Head of caudate nucleus (tissue), 42 donors: ENCODE measurements at regions not wholly inside any gene's neighbourhood (a gene's known extent, or its start where the extent isn't known, plus 50 kb on each side); places are given as distances from the start of the nearest gene placed in this dataset.
"Not testable (repeated sequence)": the region's sequence is repeated elsewhere in the genome, so short reads cannot be mapped to it uniquely, and the experiment has no call there.

Source experiments
- DNase-seq, 42 donors: peaks; one replicate each; pipeline versions ENCODE4 v3.0.0 to v3.0.0-alpha.2; 2020 to 2021; ENCODE audit warnings: mixed read lengths in 7 of 42
- intact Hi-C: fragments of 100-400 bp; cut with DNase I; formaldehyde crosslinking; loops from one replicate; pipeline ENCODE4 v1.15.0; 2022

DNA sequence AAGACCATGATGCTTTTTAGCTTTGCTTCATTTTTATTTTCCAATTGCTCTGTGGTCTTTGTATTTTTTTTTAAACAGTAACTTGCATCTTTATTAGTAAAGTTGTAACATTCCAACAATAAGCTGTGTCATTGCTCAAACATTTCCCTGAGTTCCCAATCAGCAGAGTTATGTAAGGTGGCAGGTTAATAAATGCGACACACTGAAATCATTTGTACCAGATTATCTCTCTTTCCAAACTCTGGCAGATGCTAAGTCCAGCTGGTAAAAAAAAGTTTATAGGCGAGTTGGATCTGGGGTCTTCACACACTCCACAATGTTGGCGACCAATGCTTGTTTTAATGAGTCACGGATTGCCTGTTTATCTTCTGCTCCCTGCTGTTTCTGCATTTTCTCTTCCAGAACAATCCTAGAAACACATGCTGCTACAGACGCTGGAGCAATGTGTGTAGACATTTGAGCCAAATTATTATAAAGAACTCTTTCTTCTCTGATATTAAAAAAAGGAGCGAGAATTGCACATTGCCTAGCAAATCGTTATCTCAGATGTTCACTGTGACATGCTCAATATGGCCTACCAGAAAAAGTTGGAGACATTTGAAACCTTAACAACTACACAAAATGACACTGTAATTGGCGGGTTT is 113.6 kb upstream of the IFNGR1 start:
- no peak for DNase-seq
- intact Hi-C loops = no loop called here

DNA sequence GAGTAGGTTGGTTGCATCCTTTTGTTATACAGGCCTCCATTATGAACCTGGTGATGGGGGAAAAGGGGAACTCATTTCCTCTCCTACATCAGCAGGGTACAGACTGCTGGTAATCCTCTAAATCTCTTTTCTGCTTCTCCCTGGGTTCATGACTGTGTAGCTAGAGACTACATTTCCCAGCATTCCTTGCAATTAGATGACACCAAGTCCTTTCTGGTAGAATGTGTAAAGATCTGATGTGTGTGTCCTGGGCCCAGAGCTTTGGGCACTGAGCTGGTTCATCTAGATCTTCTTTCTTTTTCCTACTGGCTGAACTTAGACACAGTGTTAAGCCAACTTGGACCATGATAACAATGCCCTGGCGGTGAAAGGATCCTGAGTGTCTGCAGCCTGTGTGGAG is 104.7 kb upstream of the IFNGR1 start:
- DNase-seq = no peak
- intact Hi-C loops = no loop called here

DNA sequence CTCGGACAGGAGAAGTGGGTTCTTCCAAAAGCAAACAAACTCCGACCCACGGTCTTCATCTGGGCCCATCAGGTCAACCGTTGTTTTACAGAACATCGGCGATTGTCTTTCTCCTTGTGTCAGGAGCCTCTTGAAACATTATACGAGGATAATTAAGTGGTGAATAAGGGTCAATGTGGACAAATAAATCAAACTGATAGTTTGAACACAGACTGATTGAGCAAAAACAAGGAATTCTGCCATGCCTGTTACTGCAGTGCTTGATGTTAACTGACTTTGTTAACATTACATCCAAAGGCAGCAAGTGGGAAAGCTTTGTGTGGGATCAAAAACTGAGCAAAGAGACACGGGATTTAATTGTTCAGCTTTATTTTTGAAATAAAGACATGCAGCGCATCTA is 101.1 kb upstream of the IFNGR1 start:
- intact Hi-C loops = no loop called here
- no peak for DNase-seq

DNA sequence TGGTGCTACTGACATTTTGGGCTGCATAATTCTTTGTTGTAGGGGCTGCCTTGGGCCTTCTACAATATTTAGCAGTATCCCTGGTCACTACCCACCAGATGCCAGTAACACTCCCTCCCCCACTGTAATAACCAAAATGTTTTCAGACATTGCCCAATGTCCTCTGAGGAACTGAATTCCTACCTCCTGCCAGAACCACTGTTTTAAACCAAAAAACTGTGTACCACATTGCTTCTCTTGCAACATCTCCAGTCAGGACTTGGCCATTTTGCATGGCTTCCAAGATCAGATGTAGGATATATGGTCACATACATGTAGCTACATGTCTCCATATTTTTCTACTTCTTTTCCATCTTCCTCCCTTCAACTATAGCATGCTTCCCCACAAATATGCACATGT is 97.4 kb upstream of the IFNGR1 start:
- intact Hi-C loops = no loop called here

DNA sequence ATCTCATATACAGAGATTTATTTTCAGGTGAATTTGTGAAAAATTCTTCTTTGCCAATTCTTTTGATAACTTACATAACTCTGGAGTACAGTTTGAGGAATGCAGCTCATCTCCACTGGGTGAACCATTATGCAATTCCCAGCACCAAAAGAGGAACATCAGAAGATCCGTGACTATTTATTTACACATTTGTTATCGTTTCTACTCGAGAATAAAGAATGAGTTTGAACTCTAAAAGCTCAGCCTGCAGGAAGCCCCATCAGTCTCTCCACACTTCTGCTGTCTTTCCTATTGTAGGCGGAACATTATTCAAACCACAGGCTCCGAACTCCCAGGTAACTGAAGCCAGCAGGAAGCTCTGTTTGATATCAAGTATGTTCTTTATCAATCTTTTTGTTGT is 95.9 kb upstream of the IFNGR1 start:
- intact Hi-C loops = no loop called here

More for the DNA sequence above, 97.4 kb upstream of the IFNGR1 start:
- DNase-seq = no peak

DNA sequence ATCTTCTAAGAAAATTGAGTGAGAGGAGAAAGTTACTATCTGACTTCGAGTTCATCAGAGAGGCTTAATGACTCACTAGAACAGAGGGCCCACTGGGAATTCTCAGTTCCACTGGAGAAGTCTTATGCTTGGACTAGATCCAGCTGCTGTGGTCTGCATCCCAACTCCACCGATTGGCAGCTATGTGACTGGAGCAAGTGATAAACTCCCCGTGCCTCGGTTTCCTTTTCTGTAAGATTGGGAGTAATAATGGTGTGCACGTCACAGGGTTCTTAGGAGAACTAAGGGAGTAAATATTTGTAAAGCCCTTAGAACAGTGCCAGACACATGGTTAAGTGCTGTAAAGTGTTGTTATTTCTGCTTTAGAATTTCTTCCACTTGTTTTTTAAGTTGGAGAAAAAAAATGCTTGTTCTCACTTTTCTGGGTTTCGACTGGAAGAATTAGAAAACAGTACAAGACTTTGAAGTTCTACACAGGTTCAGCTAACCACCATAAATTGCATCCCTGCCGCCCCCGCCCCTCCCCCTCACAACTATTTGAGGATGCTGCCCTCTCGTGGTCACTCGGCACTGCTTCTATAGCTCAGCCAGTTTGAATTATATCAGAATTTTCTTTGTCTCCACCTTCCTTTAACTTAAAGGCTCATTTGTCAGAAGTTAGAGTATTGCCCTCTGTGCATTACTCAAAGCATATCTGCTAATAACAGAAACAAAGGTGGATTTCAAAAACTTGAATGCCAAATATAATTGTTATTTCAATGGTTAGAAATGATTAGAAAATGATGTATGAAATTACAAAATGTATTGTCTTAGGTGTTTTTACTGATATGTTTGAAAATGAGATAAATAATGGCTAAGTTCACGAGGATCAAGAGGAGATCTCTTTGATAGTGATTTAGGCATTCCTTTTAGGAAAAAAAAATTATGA is 95.0 kb upstream of the IFNGR1 start:
- intact Hi-C loops = no loop called here
- DNase-seq = peak; percentile 52 to 90 (median 72)

More for the DNA sequence above, 95.9 kb upstream of the IFNGR1 start:
- DNase-seq = no peak

DNA sequence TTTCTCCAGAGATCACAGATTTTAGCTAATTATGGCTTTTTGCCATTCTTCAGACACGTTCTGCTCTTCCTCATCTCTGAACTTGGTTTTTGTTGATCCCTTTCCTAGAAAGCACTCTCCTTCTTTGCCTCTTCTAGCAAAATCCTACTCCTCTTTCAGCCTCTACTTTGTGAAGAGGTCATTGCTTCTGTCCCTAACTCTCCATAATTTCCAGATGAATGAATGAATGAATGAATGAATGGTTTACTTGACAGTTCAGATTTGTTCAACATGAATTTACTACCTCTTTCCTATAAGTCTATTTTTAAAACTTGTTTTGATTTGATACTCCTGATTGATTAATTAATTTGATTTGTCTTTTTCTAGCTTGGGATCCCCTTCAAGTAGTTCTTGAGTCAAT is 94.0 kb upstream of the IFNGR1 start:
- no peak for DNase-seq

DNA sequence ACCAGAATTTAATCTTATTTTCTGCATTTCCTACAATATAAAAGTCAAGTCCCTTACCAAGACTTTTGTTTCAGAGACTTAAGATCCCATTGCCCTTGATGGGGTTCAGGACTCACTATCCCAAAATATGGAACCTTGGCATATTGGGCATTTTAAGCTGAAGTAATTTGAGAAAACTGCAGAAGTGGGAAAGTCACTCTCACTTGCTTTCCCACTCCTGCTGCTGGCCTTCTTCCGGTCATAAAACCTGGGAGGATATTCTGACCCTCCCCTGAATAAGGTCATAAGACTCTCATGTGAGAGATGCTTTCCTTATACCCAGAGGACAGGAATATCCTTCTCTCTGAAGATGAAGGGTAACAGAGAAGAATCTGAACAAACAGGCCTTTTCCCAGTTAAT is 92.8 kb upstream of the IFNGR1 start:
- intact Hi-C loops = no loop called here
- DNase-seq = no peak

More for the DNA sequence above, 94.0 kb upstream of the IFNGR1 start:
- intact Hi-C loops = no loop called here

DNA sequence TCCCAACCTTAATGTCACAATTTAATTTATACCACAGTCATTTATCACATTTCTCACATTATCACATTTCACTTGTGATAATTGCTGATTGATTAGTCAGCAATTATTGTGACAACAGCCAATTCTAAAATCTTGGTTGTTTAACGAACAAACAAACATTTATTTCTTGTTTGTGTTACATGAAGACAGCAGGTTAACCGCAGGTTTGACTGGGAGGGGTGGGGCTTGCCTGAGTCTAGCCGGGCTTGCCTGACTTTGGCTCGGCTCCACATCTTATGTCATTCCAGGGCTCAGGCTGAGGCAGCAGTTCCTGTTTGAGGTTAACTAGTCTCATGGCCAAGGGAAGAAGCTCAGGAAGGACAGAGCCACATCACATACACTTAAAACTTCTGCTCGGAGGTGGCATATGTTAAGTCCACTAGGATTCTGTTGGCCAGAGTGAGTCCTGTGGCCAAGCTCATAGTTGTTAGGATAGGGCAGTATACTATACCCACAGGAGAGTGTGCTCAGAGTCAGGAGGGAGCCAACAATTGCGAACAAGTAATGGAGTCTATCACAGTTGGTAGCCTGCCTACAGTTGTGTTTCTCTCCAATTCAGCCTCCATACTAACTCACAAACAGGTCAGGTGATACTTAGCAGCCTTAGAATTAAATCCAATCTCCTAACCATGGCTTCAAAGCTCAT is 90.0 kb upstream of the IFNGR1 start:
- DNase-seq = peak in 41 of 42 donors; percentile 4 to 74 (median 41)
- intact Hi-C loops = no loop called here

DNA sequence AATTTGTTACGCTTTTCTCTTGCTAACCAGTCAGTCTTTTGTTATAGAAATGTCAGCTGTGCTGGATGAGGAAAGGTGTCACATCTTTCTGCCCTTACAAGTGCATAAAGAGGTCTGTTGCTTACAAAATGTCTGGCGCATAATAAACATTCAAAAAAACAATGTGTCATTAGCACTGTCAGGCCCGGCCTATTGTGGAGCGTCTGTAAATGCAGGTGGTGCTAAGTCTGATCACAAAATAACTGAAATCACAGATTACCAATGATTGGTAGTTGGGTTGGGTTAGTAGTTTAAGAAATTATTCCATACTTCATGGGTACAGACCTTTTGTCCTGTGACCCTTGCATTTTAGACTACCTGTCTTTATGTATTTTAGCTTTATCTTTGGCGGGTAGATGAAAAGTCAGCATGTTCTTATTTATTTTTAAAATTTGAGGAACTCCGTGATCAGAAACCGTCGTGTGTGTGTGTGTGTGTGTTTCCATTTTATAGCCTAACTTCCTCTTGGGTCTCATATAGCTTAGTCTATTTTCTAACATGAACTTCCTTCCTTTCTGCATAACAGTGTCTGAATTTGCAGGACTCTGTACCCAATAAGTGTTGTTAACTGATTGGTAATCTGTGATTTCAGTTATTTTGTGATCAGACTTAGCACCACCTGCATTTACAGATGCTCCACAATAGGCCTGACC is 88.1 kb upstream of the IFNGR1 start:
- no peak for DNase-seq
- intact Hi-C loops = no loop called here

DNA sequence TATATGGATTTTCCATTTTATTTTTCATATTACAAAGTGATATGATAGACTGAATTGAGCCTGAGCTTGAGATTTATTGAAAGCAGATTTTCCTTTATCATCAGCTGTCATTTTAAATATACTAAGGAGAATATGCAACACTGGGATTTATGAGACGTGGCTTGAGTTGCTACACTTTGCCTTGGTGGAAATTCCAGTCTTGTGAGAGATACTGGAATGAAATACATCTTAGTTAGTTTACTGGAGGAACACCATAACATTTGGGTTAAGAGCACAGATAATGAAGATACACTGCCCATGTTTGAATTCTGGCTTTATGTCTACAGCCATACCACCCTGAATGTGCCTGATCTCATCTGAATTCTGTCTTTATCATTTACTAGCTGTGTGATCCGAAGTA is 86.5 kb upstream of the IFNGR1 start:
- no peak for DNase-seq
- intact Hi-C loops = no loop called here

DNA sequence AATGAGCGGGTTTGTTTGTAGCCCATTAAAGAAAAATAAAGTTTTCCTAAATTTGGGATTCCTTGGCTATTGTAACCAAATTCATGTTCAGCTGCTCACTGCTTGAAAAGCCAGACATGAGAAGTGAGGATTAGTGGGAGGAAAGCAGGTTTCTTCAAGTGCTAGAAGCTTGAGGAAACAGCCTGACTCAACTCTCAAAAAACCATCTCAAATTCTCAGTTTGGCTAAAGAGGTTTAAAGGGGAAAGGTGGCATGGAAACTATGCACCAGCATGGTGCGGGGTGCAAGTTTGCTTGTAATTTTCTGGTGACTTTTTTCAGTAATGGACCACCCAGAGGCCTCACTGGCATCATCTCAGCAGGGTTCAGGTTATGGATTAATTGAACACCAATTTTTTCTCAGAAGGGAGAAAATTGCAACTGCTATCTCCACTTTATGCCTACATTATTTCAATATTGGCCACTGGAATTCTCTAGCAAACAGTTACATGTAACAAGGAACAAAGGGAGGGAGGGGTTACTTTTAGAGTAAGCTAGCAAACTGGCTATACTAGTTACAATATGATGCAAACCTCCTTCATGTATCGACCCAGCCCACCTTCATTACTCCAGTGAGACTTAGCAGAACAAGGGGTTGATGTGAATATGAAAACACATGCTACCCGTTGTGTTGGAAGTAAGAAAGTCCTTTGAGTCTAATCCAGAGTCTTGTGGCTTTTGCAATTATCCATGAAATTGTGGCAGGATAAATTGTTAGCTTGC is 85.0 kb upstream of the IFNGR1 start:
- DNase-seq = no peak

DNA sequence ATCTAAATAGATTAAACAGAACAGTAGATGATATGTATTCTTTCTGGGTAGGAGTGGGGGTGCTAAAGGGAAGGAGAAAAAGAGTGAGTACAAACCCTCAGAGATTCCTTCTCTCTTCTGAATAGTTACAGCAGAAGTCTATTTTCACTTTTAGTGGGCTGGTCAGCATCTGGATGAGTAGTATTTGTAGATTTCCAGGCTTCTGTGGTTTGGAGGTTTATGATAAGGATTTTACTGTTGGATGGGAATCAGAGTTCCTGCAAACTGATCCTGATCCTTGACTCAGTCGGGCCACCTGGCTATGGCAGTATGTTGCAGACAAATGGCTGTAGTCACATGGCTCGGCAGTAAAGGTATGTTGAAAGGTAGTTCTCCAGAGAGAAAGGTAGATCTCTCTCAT is 84.3 kb upstream of the IFNGR1 start:
- intact Hi-C loops = no loop called here
- no peak for DNase-seq

More for the DNA sequence above, 85.0 kb upstream of the IFNGR1 start:
- intact Hi-C loops = no loop called here

DNA sequence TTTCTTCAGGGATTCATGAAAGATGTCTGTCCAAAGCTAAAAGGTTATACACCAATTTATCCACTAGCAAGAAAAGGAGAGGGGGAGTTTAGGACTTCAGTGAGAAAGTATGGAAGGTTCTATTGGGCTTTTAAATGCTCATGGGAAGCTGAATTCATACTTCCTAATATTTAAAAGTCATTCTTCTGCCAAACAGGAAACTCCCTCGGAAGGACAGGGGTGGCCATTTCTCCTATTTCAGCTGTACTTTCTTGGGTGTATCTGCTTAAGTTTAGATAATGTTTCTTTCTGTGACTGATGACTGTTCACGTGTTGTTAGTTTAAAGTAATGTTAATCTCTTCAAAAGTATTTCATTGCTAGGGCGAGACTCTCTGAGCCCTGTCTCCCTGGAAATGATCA is 80.5 kb upstream of the IFNGR1 start:
- intact Hi-C loops = no loop called here

DNA sequence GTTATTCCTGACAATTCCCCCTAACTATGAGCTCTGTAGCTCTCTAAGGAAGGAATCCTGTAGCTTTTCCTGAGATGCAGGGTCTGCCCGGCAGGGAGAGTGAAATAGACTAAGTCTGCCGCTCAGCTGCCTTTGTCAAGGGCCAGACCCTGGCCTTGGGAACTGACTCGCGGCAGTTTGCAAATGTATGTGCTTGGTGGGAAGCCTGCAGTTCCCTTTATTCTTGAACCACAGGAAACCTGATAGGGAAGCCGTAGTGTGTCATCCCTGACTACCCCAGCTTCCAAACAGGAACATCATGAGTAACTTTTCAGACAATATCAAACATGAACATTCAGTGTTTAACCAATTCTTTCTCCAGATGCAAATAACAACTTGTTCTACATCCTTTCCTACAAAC is 78.7 kb upstream of the IFNGR1 start:
- intact Hi-C loops = no loop called here
- peak in 13 of 42 donors; percentile 10 to 47 (median 24) for DNase-seq

More for the DNA sequence above, 80.5 kb upstream of the IFNGR1 start:
- DNase-seq = no peak

DNA sequence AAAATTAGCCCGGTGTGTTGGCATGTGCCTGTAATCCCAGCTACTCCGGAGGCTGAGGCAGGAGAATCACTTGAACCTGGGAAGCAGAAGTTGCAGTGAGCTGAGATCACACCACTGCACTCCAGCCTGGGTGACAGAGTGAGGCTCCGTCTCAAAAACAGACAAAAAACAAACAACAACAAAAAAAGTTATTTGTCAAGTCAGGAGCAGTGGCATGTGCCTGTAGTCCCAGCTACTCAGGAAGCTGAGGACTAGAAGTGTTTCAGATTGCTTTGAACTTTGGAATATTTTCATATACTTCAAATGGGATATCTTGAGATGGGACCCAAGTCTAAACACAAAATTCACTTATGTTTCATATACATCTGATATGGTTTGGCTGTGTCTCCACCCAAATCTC is 73.1 kb upstream of the IFNGR1 start:
- intact Hi-C loops = not testable (repeated sequence)
- DNase-seq = peak in 1 of 42 donors; percentile 17

DNA sequence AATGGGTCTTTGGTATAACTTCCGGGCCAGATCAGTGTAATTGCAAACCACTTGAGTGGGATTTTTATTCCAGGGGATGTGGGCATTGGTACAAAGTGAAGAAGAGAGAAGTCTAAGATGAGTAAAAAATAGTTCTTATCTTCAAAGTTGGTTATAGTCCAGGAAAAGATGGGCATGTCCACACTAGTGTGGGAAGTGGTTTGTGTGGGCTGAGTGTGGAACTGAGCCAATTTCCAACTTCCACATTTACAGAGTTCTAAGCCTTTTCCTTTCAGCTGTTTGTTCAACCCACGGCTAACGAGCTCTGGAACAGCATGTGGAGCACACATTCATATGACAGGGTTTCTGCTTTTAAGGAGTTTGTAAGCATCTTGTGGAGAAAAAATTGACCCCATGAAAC is 72.3 kb upstream of the IFNGR1 start:
- intact Hi-C loops = no loop called here
- DNase-seq = peak in 26 of 42 donors; percentile 8 to 61 (median 40)

DNA sequence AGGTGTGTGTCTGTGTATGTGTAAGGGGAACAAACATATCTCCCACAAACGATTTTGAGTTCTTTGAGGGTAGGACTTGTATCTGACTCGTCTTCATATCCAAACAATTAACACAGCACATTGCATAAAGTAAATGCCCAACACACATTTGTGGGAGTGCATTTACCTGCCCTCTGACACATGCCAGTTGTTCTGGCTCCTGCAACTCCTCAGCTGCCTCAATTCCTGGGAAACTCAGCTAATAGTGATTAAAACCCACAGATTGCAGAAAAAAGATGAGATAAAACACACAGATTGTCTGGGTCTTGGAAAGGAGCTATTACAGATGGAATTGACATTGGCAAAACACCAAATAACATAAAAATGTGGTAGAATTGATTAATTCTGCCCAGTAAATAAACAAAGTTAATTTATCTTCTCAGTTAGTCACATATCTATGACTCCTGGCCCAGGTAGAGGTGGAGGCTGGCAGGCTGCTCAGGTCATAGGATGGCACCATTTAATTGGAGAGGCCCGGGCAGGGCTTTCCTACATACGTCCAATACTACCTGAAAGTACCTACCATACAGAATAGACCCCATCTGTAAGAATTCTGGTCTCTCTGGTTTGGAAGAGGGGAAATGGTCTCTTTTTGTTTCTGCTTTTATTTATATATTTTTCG is 71.5 kb upstream of the IFNGR1 start:
- peak in 1 of 42 donors; percentile 4 for DNase-seq
- intact Hi-C loops = no loop called here
